H9 (cell line): ENCODE measurements at regions not wholly inside any gene's neighbourhood (a gene's known extent, or its start where the extent isn't known, plus 50 kb on each side); places are given as distances from the start of the nearest gene placed in this dataset.

Source experiments
- DNase-seq: peaks from one replicate; pipeline ENCODE4 v3.0.0-alpha.2; 2017
- H2AFZ ChIP-seq: one replicate; pipeline ENCODE4 v1.6.1; 2013; ENCODE audit warnings: mild to moderate bottlenecking, low read length, control low read depth, moderate library complexity
- H2AK5ac ChIP-seq: 2 replicates; pipeline ENCODE4 v1.6.1; 2013; ENCODE audit warnings: low read length, control low read depth, mixed read lengths; ENCODE audit not compliant: insufficient read length
- H2BK120ac ChIP-seq: one replicate; pipeline ENCODE4 v1.6.1; 2013; ENCODE audit warnings: low read depth, mild to moderate bottlenecking, low read length, control low read depth, inconsistent platforms; ENCODE audit not compliant: poor library complexity, severe bottlenecking
- H2BK12ac ChIP-seq: 2 replicates; pipeline ENCODE4 v1.6.1; 2013; ENCODE audit warnings: low read length, control low read depth, mixed read lengths, low read depth; ENCODE audit not compliant: insufficient read length
- H2BK15ac ChIP-seq: 2 replicates; pipeline ENCODE4 v1.6.1; 2013; ENCODE audit warnings: low read depth, low read length, control low read depth
- H2BK20ac ChIP-seq: one replicate; pipeline ENCODE4 v1.6.1; 2013; ENCODE audit warnings: low read depth, mild to moderate bottlenecking, low read length, control low read depth, inconsistent platforms; ENCODE audit not compliant: poor library complexity, severe bottlenecking
- H2BK5ac ChIP-seq: 2 replicates; pipeline ENCODE4 v1.6.1; 2013; ENCODE audit warnings: low read length, control low read depth, mixed read lengths; ENCODE audit not compliant: insufficient read length
- H3K14ac ChIP-seq: 2 replicates; pipeline ENCODE4 v1.6.1; 2013; ENCODE audit warnings: low read length, control low read depth; ENCODE audit not compliant: insufficient read depth
- H3K18ac ChIP-seq: 2 replicates; pipeline ENCODE4 v1.6.1; 2013; ENCODE audit warnings: low read depth, mild to moderate bottlenecking, mixed read lengths, low read length, control low read depth; ENCODE audit not compliant: insufficient read length
- H3K23ac ChIP-seq: 2 replicates; pipeline ENCODE4 v1.6.1; 2013; ENCODE audit warnings: low read length, control low read depth, mixed read lengths, low read depth; ENCODE audit not compliant: insufficient read length
- H3K23me2 ChIP-seq: 2 replicates; pipeline ENCODE4 v1.6.1; 2013; ENCODE audit warnings: low read depth, mild to moderate bottlenecking, mixed read lengths, low read length, control low read depth; ENCODE audit not compliant: insufficient read length, poor library complexity, severe bottlenecking
- H3K27ac ChIP-seq: 2 replicates; pipeline ENCODE4 v1.5.1; 2013; ENCODE audit warnings: low read length, control low read depth, mixed read lengths, low read depth; ENCODE audit not compliant: insufficient read length
- H3K27me3 ChIP-seq: 2 replicates; pipeline ENCODE4 v1.6.1; 2013; ENCODE audit warnings: low read length, control low read depth, inconsistent platforms; ENCODE audit not compliant: insufficient read depth
- H3K4ac ChIP-seq: 2 replicates; pipeline ENCODE4 v1.6.1; 2013; ENCODE audit warnings: low read depth, mild to moderate bottlenecking, control low read depth, inconsistent platforms, low read length, moderate library complexity
- H3K4me1 ChIP-seq: 2 replicates; pipeline ENCODE4 v1.6.1; 2013; ENCODE audit warnings: low read length, control low read depth, inconsistent platforms; ENCODE audit not compliant: insufficient read depth
- H3K4me2 ChIP-seq: 2 replicates; pipeline ENCODE4 v1.6.1; 2013; ENCODE audit warnings: low read length, control low read depth, mixed read lengths; ENCODE audit not compliant: insufficient read length, insufficient read depth
- H3K56ac ChIP-seq: 2 replicates; pipeline ENCODE4 v1.6.1; 2013; ENCODE audit warnings: low read depth, mild to moderate bottlenecking, mixed read lengths, low read length, control low read depth; ENCODE audit not compliant: insufficient read length
- H3K79me1 ChIP-seq: 2 replicates; pipeline ENCODE4 v1.6.1; 2013; ENCODE audit warnings: low read depth, mild to moderate bottlenecking, moderate library complexity, low read length, control low read depth, inconsistent platforms; ENCODE audit not compliant: insufficient read depth, poor library complexity, severe bottlenecking
- H3K79me2 ChIP-seq: 2 replicates; pipeline ENCODE4 v1.6.1; 2013; ENCODE audit warnings: low read length, control low read depth, inconsistent platforms; ENCODE audit not compliant: insufficient read depth
- H3K9ac ChIP-seq: 2 replicates; pipeline ENCODE4 v1.6.1; 2013; ENCODE audit warnings: low read length, control low read depth, mixed read lengths; ENCODE audit not compliant: insufficient read length; ENCODE audit errors: extremely low read depth
- H3K9me3 ChIP-seq: one replicate; pipeline ENCODE4 v1.6.1; 2013; ENCODE audit warnings: low read depth, low read length, inconsistent platforms; ENCODE audit not compliant: control insufficient read depth
- H3T11ph ChIP-seq: one replicate; pipeline ENCODE4 v1.6.1; 2013; ENCODE audit warnings: mild to moderate bottlenecking, low read length, control low read depth, inconsistent platforms
- H4K20me1 ChIP-seq: one replicate; pipeline ENCODE4 v1.6.1; 2013; ENCODE audit not compliant: control insufficient read depth, insufficient read length, insufficient read depth
- H4K5ac ChIP-seq: 2 replicates; pipeline ENCODE4 v1.6.1; 2013; ENCODE audit warnings: low read depth, mild to moderate bottlenecking, mixed read lengths, low read length, control low read depth; ENCODE audit not compliant: insufficient read length
- H4K8ac ChIP-seq: replicated peaks from 2 replicates; pipeline ENCODE4 v1.6.1; 2013; ENCODE audit warnings: low read length, control low read depth, mixed read lengths, low read depth; ENCODE audit not compliant: insufficient read length
- H4K91ac ChIP-seq: 2 replicates; pipeline ENCODE4 v1.6.1; 2013; ENCODE audit warnings: low read depth, mild to moderate bottlenecking, moderate library complexity, mixed read lengths, low read length, control low read depth; ENCODE audit not compliant: insufficient read length
- H3K27ac Mint-ChIP-seq, 3 experiments: 2 replicates in 2 of 3; 3 replicates in 1 of 3; pipeline ENCODE4 v1.8.0; 2020 to 2021; ENCODE audit warnings: mixed read lengths in 3 of 3, mild to moderate bottlenecking in 1 of 3, moderate library complexity in 1 of 3
- H3K27me3 Mint-ChIP-seq: 2 replicates; pipeline ENCODE4 v1.8.0; 2021; ENCODE audit warnings: low read depth, mild to moderate bottlenecking, moderate library complexity, mixed read lengths
- H3K36me3 Mint-ChIP-seq, 3 experiments: 2 replicates in 2 of 3; 3 replicates in 1 of 3; pipeline ENCODE4 v1.8.0; 2020 to 2021; ENCODE audit warnings: low read depth in 3 of 3, mixed read lengths in 3 of 3; ENCODE audit not compliant: insufficient read depth in 1 of 3
- H3K4me1 Mint-ChIP-seq, 2 experiments: 2 replicates each; pipeline ENCODE4 v1.8.0; 2020; ENCODE audit warnings: mixed read lengths in 2 of 2
- H3K4me3 Mint-ChIP-seq, 2 experiments: 2 replicates in 1 of 2; 3 replicates in 1 of 2; pipeline ENCODE4 v1.8.0; 2020 to 2021; ENCODE audit warnings: mild to moderate bottlenecking in 2 of 2, mixed read lengths in 2 of 2, moderate library complexity in 1 of 2
- H3K9me3 Mint-ChIP-seq, 2 experiments: 2 replicates in 1 of 2; 3 replicates in 1 of 2; pipeline ENCODE4 v1.8.0; 2020; ENCODE audit warnings: mild to moderate bottlenecking in 2 of 2, mixed read lengths in 2 of 2, moderate library complexity in 1 of 2
- CTCF ChIP-seq: fragments of 200-600 bp; sonication (generic); conservative IDR thresholded peaks from 3 replicates; pipeline ENCODE4 v1.8.0; 2021; ENCODE audit warnings: antibody characterized with exemption, mild to moderate bottlenecking
- WGBS: extraction: QIAGEN DNeasy Blood & Tissue Kit; methylation state at CpG from one replicate; pipeline ENCODE4 v1.1.7; 2013; ENCODE audit warnings: missing lambda C conversion rate, low lambda C conversion rate, mixed read lengths; ENCODE audit not compliant: insufficient read length; ENCODE audit errors: extremely low coverage; 5-methylcytosine and 5-hydroxymethylcytosine counted together

GRCh38 chr4:79682161-79682560 is 274.1 kb upstream of the GK2 start:
- Histone ChIP-seq H3K18ac (no peak overlapping the region), H2BK12ac (no peak overlapping the region), H3K4me2 (no peak overlapping the region), H4K20me1 (no peaks in the 10 kb centered on the region), H3K9ac (no peak overlapping the region), H3K27me3 (no peaks in the 10 kb centered on the region), H3K23ac (no peak overlapping the region), H2BK15ac (no peak overlapping the region), H4K8ac (no peak overlapping the region), H2BK120ac (no peak overlapping the region), H2AK5ac (no peak overlapping the region), H3T11ph (no peak overlapping the region), H3K79me2 (no peaks in the 10 kb centered on the region), H3K56ac (no peak overlapping the region), H2AFZ (no peak overlapping the region), H3K27ac (no peak overlapping the region), H2BK5ac (no peak overlapping the region), H4K91ac (no peak overlapping the region), H3K4me1 (no peaks in the 10 kb centered on the region; the same call in 1 of the 2 replicates), H4K5ac (no peak overlapping the region), H3K4ac (no peak overlapping the region), H2BK20ac (no peak overlapping the region), H3K23me2 (no peaks in the 10 kb centered on the region), H3K14ac (no peak overlapping the region), H3K79me1 (no peaks in the 10 kb centered on the region), H3K9me3 (no peaks in the 10 kb centered on the region)
- Mint-ChIP-seq H3K9me3 (no peaks in the 10 kb centered on the region), H3K27ac (no peak overlapping the region), H3K4me1 (peaks cover 4 to 5% of the 10 kb centered on the region in 2 experiments), H3K36me3 (no peaks in the 10 kb centered on the region), H3K4me3 (no peak overlapping the region), H3K27me3 (no peaks in the 10 kb centered on the region)
- no peak for TF ChIP-seq CTCF
- no CpG with 5 or more reads among the region's 4 CpGs for WGBS
- no peak for DNase-seq
